Neural progenitor cell (in vitro differentiated cells): ENCODE measurements at regions not wholly inside any gene's neighbourhood (a gene's known extent, or its start where the extent isn't known, plus 50 kb on each side); places are given as distances from the start of the nearest gene placed in this dataset.

Experiments used
- CTCF ChIP-seq: fragments of 200-600 bp; sonication (generic); IDR thresholded peaks from 2 replicates; pipeline ENCODE4 v1.5.1; 2017; ENCODE audit warnings: antibody characterized with exemption, mild to moderate bottlenecking
- EZH2phosphoT487 ChIP-seq: fragments of 200-600 bp; sonication (generic); IDR thresholded peaks from 2 replicates; pipeline ENCODE4 v1.6.1; 2017; ENCODE audit warnings: antibody characterized with exemption

DNA sequence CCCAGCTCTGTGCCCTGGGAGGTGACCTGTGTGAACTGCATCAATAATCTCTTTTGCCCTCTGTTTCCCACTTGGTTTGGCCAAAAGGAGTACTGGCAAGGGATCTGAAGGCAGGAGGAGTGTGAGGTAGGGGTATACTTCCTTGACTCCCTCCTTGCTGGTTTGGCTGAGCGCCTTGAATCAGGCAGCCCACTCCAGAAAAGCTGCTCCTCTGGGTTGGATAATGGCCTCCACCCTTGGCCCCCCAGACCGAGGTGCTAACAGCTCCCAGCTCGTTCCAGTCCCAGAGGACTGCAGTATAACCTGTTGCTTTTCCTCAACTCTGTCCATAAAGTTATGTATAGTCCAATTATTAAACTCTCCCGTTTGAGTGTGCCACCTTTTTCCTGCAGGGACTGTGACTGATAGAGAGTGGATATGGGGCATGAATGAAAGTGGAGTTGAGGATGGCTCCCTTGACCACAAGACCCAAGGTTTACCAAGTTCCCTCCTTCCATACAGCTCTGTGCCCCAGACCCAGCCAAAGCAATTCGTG, 88.2 kb upstream of the HAND1 start:
- TF ChIP-seq CTCF (no peak), EZH2phosphoT487 (no peak)
